SK-N-SH treated with all-trans-retinoic acid at 6 μM for 48 hours (cell line): ENCODE measurements at regions not wholly inside any gene's neighbourhood (a gene's known extent, or its start where the extent isn't known, plus 50 kb on each side); places are given as distances from the start of the nearest gene placed in this dataset.

ENCODE experiments used
- ZFP3 ChIP-seq: fragments of 250-450 bp; sonication (Bioruptor Pico); IDR thresholded peaks from 2 replicates; pipeline ENCODE4 v1.5.0; 2020; ENCODE audit warnings: mild to moderate bottlenecking, moderate library complexity
- ZFP30 ChIP-seq: fragments of 450-650 bp; formaldehyde crosslinking; IDR thresholded peaks from 2 replicates; pipeline ENCODE4 v1.5.0; 2022; ENCODE audit warnings: mild to moderate bottlenecking, moderate library complexity

DNA sequence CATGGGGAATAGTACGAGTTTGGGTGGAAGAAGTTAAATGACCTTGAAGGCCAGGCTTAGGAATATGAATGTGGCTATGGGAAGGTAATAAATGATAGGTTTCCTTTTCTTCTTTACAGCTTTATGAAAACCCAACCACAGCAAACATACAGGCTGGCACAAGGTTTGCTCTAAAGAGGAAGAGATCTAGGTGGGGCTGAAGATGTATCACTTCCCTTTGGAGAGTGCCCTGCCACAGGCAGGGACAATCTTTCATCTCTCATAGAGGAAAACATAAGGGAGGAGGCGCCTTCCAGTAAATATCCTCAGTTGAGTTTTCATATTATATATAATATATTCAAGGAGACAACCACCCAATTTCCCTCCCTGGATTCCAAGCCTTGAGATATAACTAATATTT, 72.9 kb upstream of the FRMD6 start:
- no peak for TF ChIP-seq ZFP30 (CRISPR knock-in tag)
- TF ChIP-seq ZFP3 (CRISPR knock-in tag) = no peak
